GM12891 (cell line): ENCODE measurements at regions not wholly inside any gene's neighbourhood (a gene's known extent, or its start where the extent isn't known, plus 50 kb on each side); places are given as distances from the start of the nearest gene placed in this dataset.

Source experiments
- PAX5 ChIP-seq: IDR thresholded peaks from 2 replicates; pipeline ENCODE4 v1.6.1; 2011; ENCODE audit warnings: low read length, moderate library complexity, mild to moderate bottlenecking; ENCODE audit not compliant: insufficient read depth, severe bottlenecking
- POLR2A ChIP-seq: IDR thresholded peaks from 2 replicates; pipeline ENCODE4 v1.6.1; 2011; ENCODE audit warnings: low read depth, low read length, control low read depth
- POLR2AphosphoS5 ChIP-seq: IDR thresholded peaks from 2 replicates; pipeline ENCODE4 v1.6.1; 2011; ENCODE audit warnings: low read depth, low read length, control low read depth
- SPI1 ChIP-seq: IDR thresholded peaks from 2 replicates; pipeline ENCODE4 v1.6.1; 2011; ENCODE audit warnings: low read depth, low read length, control low read depth
- TAF1 ChIP-seq: IDR thresholded peaks from 2 replicates; pipeline ENCODE4 v1.6.1; 2011; ENCODE audit warnings: low read depth, low read length, control low read depth

DNA sequence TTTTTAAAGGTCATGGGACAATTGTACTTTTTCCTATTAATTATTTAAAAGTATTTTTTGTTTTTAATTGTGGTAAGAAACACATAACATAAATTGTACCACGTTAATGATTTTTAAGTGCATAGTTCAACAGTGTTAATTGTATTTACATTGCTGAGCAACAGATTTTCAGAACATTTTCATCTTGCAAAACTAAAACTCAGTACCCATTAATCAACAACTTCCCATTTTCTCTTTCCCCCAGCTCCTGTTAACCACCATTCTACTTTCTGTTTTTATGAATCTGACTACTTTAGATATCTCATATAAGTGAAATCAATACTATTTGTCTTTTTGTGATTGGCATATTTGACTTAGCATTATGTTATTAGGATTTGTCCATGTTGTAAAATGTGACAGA, 483.9 kb upstream of the ZNF804A start:
- TF ChIP-seq POLR2A (no peak), TAF1 (no peak), SPI1 (no peak), POLR2AphosphoS5 (no peak), PAX5 (no peak)
